HuH-7 (cell line): ENCODE measurements at regions not wholly inside any gene's neighbourhood (a gene's known extent, or its start where the extent isn't known, plus 50 kb on each side); places are given as distances from the start of the nearest gene placed in this dataset.

Experiments
- DNase-seq: peaks from one replicate; pipeline ENCODE4 v3.0.0; 2011; ENCODE audit warnings: low spot score

GRCh38 chr5:124839371-124839998, 93.0 kb upstream of the ZNF608 start:
- no peak for DNase-seq

GRCh38 chr5:124841829-124842712, 95.6 kb upstream of the ZNF608 start:
- no peak for DNase-seq

GRCh38 chr5:124842725-124843595, 96.5 kb upstream of the ZNF608 start:
- no peak for DNase-seq

- DNase-seq, result no peak
These were observed 97.1 kb upstream of the ZNF608 start for GRCh38 chr5:124843596-124843899.

GRCh38 chr5:124844371-124844920, 98.0 kb upstream of the ZNF608 start:
- no peak for DNase-seq

- no peak for DNase-seq
These were observed 101.5 kb upstream of the ZNF608 start for GRCh38 chr5:124847907-124848306.

- no peak for DNase-seq
These were observed 103.3 kb upstream of the ZNF608 start for GRCh38 chr5:124849774-124850173.

- no peak for DNase-seq
These were observed 110.3 kb upstream of the ZNF608 start for GRCh38 chr5:124856726-124857125.

GRCh38 chr5:124858612-124859011, 112.2 kb upstream of the ZNF608 start:
- DNase-seq, result no peak

- no peak for DNase-seq
These were observed 112.6 kb upstream of the ZNF608 start for GRCh38 chr5:124859027-124859426.

GRCh38 chr5:124859556-124860290, 113.3 kb upstream of the ZNF608 start:
- DNase-seq, result no peak

GRCh38 chr5:124860291-124860655, 113.8 kb upstream of the ZNF608 start:
- DNase-seq, result no peak

GRCh38 chr5:124865066-124865465, 118.6 kb upstream of the ZNF608 start:
- no peak for DNase-seq

- DNase-seq, result no peak
These were observed 119.3 kb upstream of the ZNF608 start for GRCh38 chr5:124865603-124866354.

- no peak for DNase-seq
These were observed 120.1 kb upstream of the ZNF608 start for GRCh38 chr5:124866355-124867136.

GRCh38 chr5:124867137-124867704, 120.8 kb upstream of the ZNF608 start:
- DNase-seq, result no peak

- no peak for DNase-seq
These were observed 122.2 kb upstream of the ZNF608 start for GRCh38 chr5:124868676-124869075.

- DNase-seq, result no peak
These were observed 123.1 kb upstream of the ZNF608 start for GRCh38 chr5:124869426-124870033.

GRCh38 chr5:124870070-124870469, 123.6 kb upstream of the ZNF608 start:
- no peak for DNase-seq
